T47D (cell line): ENCODE measurements at regions not wholly inside any gene's neighbourhood (a gene's known extent, or its start where the extent isn't known, plus 50 kb on each side); places are given as distances from the start of the nearest gene placed in this dataset.

Source experiments
- DNase-seq, 2 experiments: peaks; one replicate each; pipeline versions ENCODE4 v3.0.0 to v3.0.0-alpha.2; 2011 to 2012; ENCODE audit warnings: low read depth in 1 of 2, low spot score in 1 of 2
- JUND ChIP-seq: IDR thresholded peaks from 2 replicates; pipeline ENCODE4 v1.6.1; 2012; ENCODE audit warnings: low read depth
- in situ Hi-C: cut with HindIII; loops from 2 replicates; pipeline ENCODE4 v1.10.0; 2016; ENCODE audit warnings: low sequenced_read_pairs, low pct_unique_long_range_greater_than_20kb

GRCh38 chr2:2692599-2693389 lies 361.7 kb upstream of the MYT1L start:
- in situ Hi-C loops, result no loop called here
- TF ChIP-seq JUND, result no peak
- DNase-seq, result no peak

- TF ChIP-seq JUND, result no peak
- in situ Hi-C loops, result no loop called here
- DNase-seq, result no peak
Observed at GRCh38 chr2:2691419-2691818, 360.3 kb upstream of the MYT1L start.

GRCh38 chr2:2690985-2691384 lies 359.9 kb upstream of the MYT1L start:
- in situ Hi-C loops, result no loop called here
- no peak for DNase-seq
- TF ChIP-seq JUND, result no peak

- TF ChIP-seq JUND, result no peak
- in situ Hi-C loops, result no loop called here
- DNase-seq, result no peak
Observed at GRCh38 chr2:2689306-2689705, 358.2 kb upstream of the MYT1L start.

GRCh38 chr2:2688254-2688653 lies 357.2 kb upstream of the MYT1L start:
- in situ Hi-C loops, result no loop called here
- DNase-seq, result no peak
- no peak for TF ChIP-seq JUND

- DNase-seq, result no peak
- TF ChIP-seq JUND, result no peak
- in situ Hi-C loops, result no loop called here
Observed at GRCh38 chr2:2687745-2688144, 356.7 kb upstream of the MYT1L start.

- no peak for TF ChIP-seq JUND
- in situ Hi-C loops, result no loop called here
- DNase-seq, result no peak
Observed at GRCh38 chr2:2686222-2686621, 355.1 kb upstream of the MYT1L start.

GRCh38 chr2:2683606-2684224 lies 352.6 kb upstream of the MYT1L start:
- TF ChIP-seq JUND, result no peak
- DNase-seq, result no peak
- in situ Hi-C loops, result no loop called here

- in situ Hi-C loops, result no loop called here
- TF ChIP-seq JUND, result no peak
Observed at GRCh38 chr2:2682700-2683342, 351.7 kb upstream of the MYT1L start.

GRCh38 chr2:2681711-2682251 lies 350.7 kb upstream of the MYT1L start:
- DNase-seq, result no peak
- TF ChIP-seq JUND, result no peak
- in situ Hi-C loops, result no loop called here

More at GRCh38 chr2:2682700-2683342, 351.7 kb upstream of the MYT1L start:
- DNase-seq, result no peak

- in situ Hi-C loops, result no loop called here
- no peak for TF ChIP-seq JUND
- no peak for DNase-seq
Observed at GRCh38 chr2:2681085-2681484, 350.0 kb upstream of the MYT1L start.

GRCh38 chr2:2674831-2675230 lies 343.8 kb upstream of the MYT1L start:
- in situ Hi-C loops, result no loop called here
- no peak for DNase-seq
- no peak for TF ChIP-seq JUND

- TF ChIP-seq JUND, result no peak
- in situ Hi-C loops, result no loop called here
- no peak for DNase-seq
Observed at GRCh38 chr2:2673406-2673805, 342.3 kb upstream of the MYT1L start.
